GM23338 (cell line): ENCODE measurements at regions not wholly inside any gene's neighbourhood (a gene's known extent, or its start where the extent isn't known, plus 50 kb on each side); places are given as distances from the start of the nearest gene placed in this dataset.

ENCODE experiments used
- ATAC-seq: fragments of 200-7000 bp; cut with Tn5 transposase; 3 replicates; pipeline ENCODE4 v1.9.1; 2020
- DNase-seq: peaks from one replicate; pipeline ENCODE4 v3.0.0-alpha.2; 2015; ENCODE audit warnings: low spot score
- H2AFZ ChIP-seq: fragments of 200-600 bp; sonication (generic); 2 replicates; pipeline ENCODE4 v1.8.0; 2016; ENCODE audit warnings: antibody characterized with exemption, mild to moderate bottlenecking, moderate library complexity
- H3F3A ChIP-seq: fragments of 200-600 bp; sonication (generic); replicated peaks from 2 replicates; pipeline ENCODE4 v1.8.0; 2017; ENCODE audit warnings: antibody characterized with exemption, mixed run types, low read depth
- H3K27ac ChIP-seq: fragments of 200-600 bp; sonication (generic); 2 replicates; pipeline ENCODE4 v1.6.1; 2016; ENCODE audit warnings: low read depth
- H3K27me3 ChIP-seq: fragments of 200-600 bp; sonication (generic); 2 replicates; pipeline ENCODE4 v1.8.0; 2016; ENCODE audit warnings: mild to moderate bottlenecking, mixed run types, moderate library complexity; ENCODE audit not compliant: insufficient read depth
- H3K36me3 ChIP-seq: fragments of 200-600 bp; sonication (generic); 2 replicates; pipeline ENCODE4 v1.8.0; 2016; ENCODE audit warnings: mild to moderate bottlenecking; ENCODE audit not compliant: insufficient read depth
- H3K4me1 ChIP-seq: fragments of 200-600 bp; sonication (generic); 2 replicates; pipeline ENCODE4 v1.8.0; 2016; ENCODE audit warnings: mild to moderate bottlenecking, moderate library complexity; ENCODE audit not compliant: insufficient read depth
- H3K4me2 ChIP-seq: fragments of 200-600 bp; sonication (generic); 2 replicates; pipeline ENCODE4 v1.7.1; 2017; ENCODE audit warnings: mixed run types
- H3K4me3 ChIP-seq: fragments of 200-600 bp; sonication (generic); 2 replicates; pipeline ENCODE4 v1.6.1; 2016; ENCODE audit warnings: mixed run types
- H3K79me2 ChIP-seq: fragments of 200-600 bp; sonication (generic); replicated peaks from 2 replicates; pipeline ENCODE4 v1.8.0; 2017; ENCODE audit warnings: mild to moderate bottlenecking; ENCODE audit not compliant: insufficient read depth
- H3K9me2 ChIP-seq: fragments of 200-600 bp; sonication (generic); 2 replicates; pipeline ENCODE4 v1.8.0; 2017; ENCODE audit not compliant: insufficient read depth
- H4K20me1 ChIP-seq: fragments of 200-600 bp; sonication (generic); replicated peaks from 2 replicates; pipeline ENCODE4 v1.8.0; 2017; ENCODE audit warnings: mild to moderate bottlenecking; ENCODE audit not compliant: insufficient read depth
- H3K27ac Mint-ChIP-seq: 2 replicates; pipeline ENCODE4 v1.8.0; 2020; ENCODE audit warnings: inconsistent platforms, mild to moderate bottlenecking, moderate library complexity, mixed read lengths
- H3K27me3 Mint-ChIP-seq: 3 replicates; pipeline ENCODE4 v1.8.0; 2022; ENCODE audit warnings: low read depth, mild to moderate bottlenecking, moderate library complexity, mixed read lengths, inconsistent platforms; ENCODE audit not compliant: insufficient read depth, poor library complexity
- H3K36me3 Mint-ChIP-seq: 3 replicates; pipeline ENCODE4 v1.8.0; 2021; ENCODE audit warnings: low read depth, mild to moderate bottlenecking, inconsistent platforms, moderate library complexity, mixed read lengths
- H3K4me1 Mint-ChIP-seq: 3 replicates; pipeline ENCODE4 v1.8.0; 2020; ENCODE audit warnings: mild to moderate bottlenecking, inconsistent platforms, mixed read lengths
- H3K4me3 Mint-ChIP-seq: 3 replicates; pipeline ENCODE4 v1.8.0; 2021; ENCODE audit warnings: moderate library complexity, mild to moderate bottlenecking, inconsistent platforms, mixed read lengths
- H3K9me3 Mint-ChIP-seq: 3 replicates; pipeline ENCODE4 v1.8.0; 2020; ENCODE audit warnings: moderate library complexity, mild to moderate bottlenecking, inconsistent platforms, mixed read lengths
- CREB1 ChIP-seq: fragments of 250-450 bp; sonication (Bioruptor Pico); IDR thresholded peaks from 2 replicates; pipeline ENCODE4 v1.5.0; 2020; ENCODE audit warnings: low read depth, mild to moderate bottlenecking, moderate library complexity
- CTCF ChIP-seq, 2 experiments: fragments of 200-600 bp in 1 of 2; sonication (generic) in 1 of 2; conservative IDR thresholded peaks; 2 replicates each; pipeline versions ENCODE4 v1.5.1 to v1.6.1; 2016 to 2017; ENCODE audit warnings: antibody characterized with exemption in 2 of 2, low read depth in 2 of 2, mild to moderate bottlenecking in 2 of 2, moderate library complexity in 1 of 2
- ETS1 ChIP-seq: IDR thresholded peaks from 2 replicates; pipeline ENCODE4 v1.6.1; 2016; ENCODE audit warnings: antibody characterized with exemption
- EZH2 ChIP-seq: fragments of 200-600 bp; sonication (generic); IDR thresholded peaks from one replicate; pipeline ENCODE4 v1.8.0; 2017; ENCODE audit warnings: antibody characterized with exemption, mild to moderate bottlenecking, low read depth; ENCODE audit not compliant: unreplicated experiment
- EZH2phosphoT487 ChIP-seq: fragments of 200-600 bp; sonication (generic); IDR thresholded peaks from one replicate; pipeline ENCODE4 v1.8.1; 2018; ENCODE audit warnings: antibody characterized with exemption; ENCODE audit not compliant: unreplicated experiment
- JUNB ChIP-seq: IDR thresholded peaks from one replicate; pipeline ENCODE4 v1.6.1; 2016; ENCODE audit warnings: antibody characterized with exemption; ENCODE audit not compliant: unreplicated experiment
- NANOG ChIP-seq: IDR thresholded peaks from 2 replicates; pipeline ENCODE4 v1.6.1; 2016; ENCODE audit warnings: antibody characterized with exemption, borderline replicate concordance
- POLR2AphosphoS5 ChIP-seq: IDR thresholded peaks from 2 replicates; pipeline ENCODE4 v1.6.1; 2016; ENCODE audit warnings: antibody characterized with exemption, low read depth
- REST ChIP-seq: IDR thresholded peaks from one replicate; pipeline ENCODE4 v1.6.1; 2018; ENCODE audit warnings: antibody characterized with exemption; ENCODE audit not compliant: unreplicated experiment
- STAT1 ChIP-seq: IDR thresholded peaks from one replicate; pipeline ENCODE4 v1.6.1; 2016; ENCODE audit warnings: antibody characterized with exemption; ENCODE audit not compliant: unreplicated experiment
- ZNF114 ChIP-seq: fragments of 250-450 bp; sonication (Bioruptor Pico); IDR thresholded peaks from 2 replicates; pipeline ENCODE4 v1.5.0; 2020; ENCODE audit warnings: mild to moderate bottlenecking, moderate library complexity
- ZNF331 ChIP-seq: fragments of 250-450 bp; sonication (Bioruptor Pico); IDR thresholded peaks from 2 replicates; pipeline ENCODE4 v1.5.0; 2020; ENCODE audit warnings: low read depth, mild to moderate bottlenecking, moderate library complexity
- ZNF462 ChIP-seq: fragments of 250-450 bp; sonication (Bioruptor Pico); IDR thresholded peaks from 2 replicates; pipeline ENCODE4 v1.5.0; 2020; ENCODE audit warnings: mild to moderate bottlenecking, moderate library complexity

DNA sequence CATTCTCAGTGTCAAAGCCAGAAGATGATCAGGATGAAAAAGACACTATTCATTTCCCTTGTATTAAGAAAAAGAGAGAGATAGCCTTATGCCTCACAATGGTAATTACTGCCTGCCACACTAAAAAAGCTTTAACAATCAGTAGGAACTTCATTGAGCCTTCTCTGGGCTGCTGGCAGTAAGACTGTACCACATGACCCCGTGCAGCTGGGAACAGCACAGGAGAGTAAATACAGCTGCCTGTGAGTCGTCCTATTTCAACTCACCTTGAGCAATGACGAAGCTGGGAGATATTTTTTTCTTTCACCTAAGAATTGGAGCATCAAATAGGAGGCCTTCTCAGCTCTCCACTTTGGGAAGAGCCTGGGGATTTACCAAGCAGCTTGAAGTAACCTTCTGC, 316.3 kb downstream of the GABRB2 start:
- Mint-ChIP-seq H3K36me3 (no peaks in the 10 kb centered on the region), H3K27ac (no peak overlapping the region), H3K4me3 (no peak overlapping the region), H3K4me1 (peaks cover 18% of the 10 kb centered on the region; the same call in 2 of the 3 replicates), H3K9me3 (no peaks in the 10 kb centered on the region), H3K27me3 (peaks cover 3% of the 10 kb centered on the region)
- H3F3A ChIP-seq, result no peaks in the 10 kb centered on the region
- peaks cover 10% of the 10 kb centered on the region; the same call in 1 of the 2 replicates for H3K4me1 ChIP-seq
- DNase-seq (peak; percentile 28), ATAC-seq (peak; percentile 66)
- H3K36me3 ChIP-seq, result no peaks in the 10 kb centered on the region
- H3K27me3 ChIP-seq, result no peaks in the 10 kb centered on the region
- H4K20me1 ChIP-seq, result no peaks in the 10 kb centered on the region
- H2AFZ ChIP-seq, result peak overlapping the region; percentile 14; the same call in 1 of the 2 replicates
- no peak overlapping the region for H3K4me3 ChIP-seq
- no peak overlapping the region for H3K4me2 ChIP-seq
- no peak overlapping the region for H3K27ac ChIP-seq
- TF ChIP-seq POLR2AphosphoS5 (no peak), ZNF114 (CRISPR knock-in tag) (no peak), CREB1 (no peak), CTCF (conservative IDR thresholded peaks at IDR 0.05; ENCODE audit: low read depth in 2 of 2) (no peak), ZNF462 (CRISPR knock-in tag) (no peak), EZH2 (no peak), EZH2phosphoT487 (no peak), NANOG (no peak), ETS1 (no peak), STAT1 (no peak), ZNF331 (no peak), JUNB (no peak), REST (no peak)
- no peaks in the 10 kb centered on the region for H3K79me2 ChIP-seq
- H3K9me2 ChIP-seq, result no peaks in the 10 kb centered on the region
